AG09319 (cell line): ENCODE measurements at regions not wholly inside any gene's neighbourhood (a gene's known extent, or its start where the extent isn't known, plus 50 kb on each side); places are given as distances from the start of the nearest gene placed in this dataset.

Experiments
- DNase-seq: peaks from one replicate; pipeline ENCODE4 v3.0.0-alpha.2; 2010; ENCODE audit warnings: low read depth; ENCODE audit errors: extremely low read depth
- TF ChIP-seq, protein P1 (sequence below): IDR thresholded peaks from 2 replicates; pipeline ENCODE4 v1.5.1; 2011; ENCODE audit warnings: low read depth, mild to moderate bottlenecking, inconsistent platforms, low read length, moderate library complexity

DNA sequence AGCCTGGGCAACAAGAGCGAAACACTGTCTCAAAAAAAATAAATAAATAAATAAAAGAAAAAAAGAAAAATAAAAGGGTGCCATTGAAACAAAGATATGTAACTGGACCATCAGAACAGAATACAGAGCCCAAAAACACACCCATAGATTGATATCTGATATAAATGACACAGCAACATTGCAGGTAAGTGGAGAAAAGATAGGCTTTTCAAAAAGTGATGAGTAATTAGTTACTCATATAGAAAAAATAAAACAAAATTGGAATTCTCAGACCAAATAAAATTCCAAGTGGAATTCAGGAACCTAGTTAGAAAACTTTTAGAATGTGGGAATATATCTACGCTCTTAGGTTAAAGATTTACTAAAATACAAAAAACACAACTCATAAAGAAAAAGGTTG is 60.6 kb upstream of the CHD6 start:
- TF ChIP-seq, protein P1, sequence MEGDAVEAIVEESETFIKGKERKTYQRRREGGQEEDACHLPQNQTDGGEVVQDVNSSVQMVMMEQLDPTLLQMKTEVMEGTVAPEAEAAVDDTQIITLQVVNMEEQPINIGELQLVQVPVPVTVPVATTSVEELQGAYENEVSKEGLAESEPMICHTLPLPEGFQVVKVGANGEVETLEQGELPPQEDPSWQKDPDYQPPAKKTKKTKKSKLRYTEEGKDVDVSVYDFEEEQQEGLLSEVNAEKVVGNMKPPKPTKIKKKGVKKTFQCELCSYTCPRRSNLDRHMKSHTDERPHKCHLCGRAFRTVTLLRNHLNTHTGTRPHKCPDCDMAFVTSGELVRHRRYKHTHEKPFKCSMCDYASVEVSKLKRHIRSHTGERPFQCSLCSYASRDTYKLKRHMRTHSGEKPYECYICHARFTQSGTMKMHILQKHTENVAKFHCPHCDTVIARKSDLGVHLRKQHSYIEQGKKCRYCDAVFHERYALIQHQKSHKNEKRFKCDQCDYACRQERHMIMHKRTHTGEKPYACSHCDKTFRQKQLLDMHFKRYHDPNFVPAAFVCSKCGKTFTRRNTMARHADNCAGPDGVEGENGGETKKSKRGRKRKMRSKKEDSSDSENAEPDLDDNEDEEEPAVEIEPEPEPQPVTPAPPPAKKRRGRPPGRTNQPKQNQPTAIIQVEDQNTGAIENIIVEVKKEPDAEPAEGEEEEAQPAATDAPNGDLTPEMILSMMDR: no peak
- DNase-seq: no peak

DNA sequence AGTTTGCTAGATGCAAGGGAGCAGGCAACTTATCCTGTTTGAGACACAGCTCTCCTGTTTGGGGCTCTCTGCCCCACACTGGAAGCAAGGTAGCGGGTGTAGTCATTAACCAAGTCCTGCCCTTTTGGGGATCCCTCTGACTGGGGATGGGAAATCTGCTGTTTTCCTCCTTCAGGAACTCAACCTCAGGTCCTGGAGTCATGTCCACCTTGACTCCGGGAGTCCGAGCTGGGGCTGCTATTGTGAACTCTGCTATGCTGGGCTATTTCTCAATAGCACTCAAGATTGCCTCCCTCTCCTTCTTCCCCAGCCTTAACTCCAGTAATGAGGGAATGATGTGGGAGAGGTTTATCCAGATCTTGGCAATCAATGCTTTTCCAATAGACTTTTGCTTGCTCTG is 54.1 kb upstream of the CHD6 start:
- DNase-seq: no peak
- TF ChIP-seq, protein P1: no peak

DNA sequence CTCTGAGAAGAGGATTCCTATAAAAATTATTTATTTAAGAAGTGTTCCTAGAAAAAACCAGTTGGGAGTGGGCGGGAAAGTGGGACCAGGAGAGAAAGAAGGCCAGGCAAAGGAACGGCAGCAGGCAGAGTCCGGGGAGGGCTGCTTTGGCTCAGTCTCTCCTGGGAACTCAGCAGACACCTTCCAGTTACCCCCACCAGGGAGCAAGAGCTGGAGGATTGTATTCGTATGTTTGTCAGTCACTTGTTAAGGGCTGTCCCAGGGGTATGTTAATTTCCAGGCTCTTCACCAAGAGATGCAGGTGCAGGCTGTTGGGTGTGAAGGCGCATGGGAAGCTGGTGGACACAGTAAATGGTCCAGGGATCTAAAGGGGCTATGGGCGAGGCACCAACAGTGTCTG is 53.0 kb upstream of the CHD6 start:
- DNase-seq: no peak
- TF ChIP-seq, protein P1: no peak

DNA sequence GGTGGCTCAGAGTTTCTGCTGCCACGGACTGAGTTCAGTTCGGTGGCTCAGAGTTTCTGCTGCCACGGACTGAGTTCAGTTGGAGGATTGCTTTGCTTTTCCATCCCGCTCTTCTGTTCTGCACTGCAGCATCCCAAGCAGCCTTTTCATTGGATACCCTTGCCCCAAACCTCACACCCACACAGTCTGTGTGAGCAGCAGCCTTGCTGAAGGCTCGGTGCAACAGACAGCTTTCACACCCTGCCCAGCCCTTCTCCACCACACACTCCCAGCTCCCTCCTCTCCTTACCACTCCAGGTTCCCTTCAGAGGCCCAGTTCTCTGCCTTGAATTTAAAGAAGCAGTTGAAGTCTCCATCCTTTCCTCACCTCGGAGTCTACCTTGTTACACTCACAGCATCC is 52.5 kb upstream of the CHD6 start:
- DNase-seq: no peak
- TF ChIP-seq, protein P1: no peak

DNA sequence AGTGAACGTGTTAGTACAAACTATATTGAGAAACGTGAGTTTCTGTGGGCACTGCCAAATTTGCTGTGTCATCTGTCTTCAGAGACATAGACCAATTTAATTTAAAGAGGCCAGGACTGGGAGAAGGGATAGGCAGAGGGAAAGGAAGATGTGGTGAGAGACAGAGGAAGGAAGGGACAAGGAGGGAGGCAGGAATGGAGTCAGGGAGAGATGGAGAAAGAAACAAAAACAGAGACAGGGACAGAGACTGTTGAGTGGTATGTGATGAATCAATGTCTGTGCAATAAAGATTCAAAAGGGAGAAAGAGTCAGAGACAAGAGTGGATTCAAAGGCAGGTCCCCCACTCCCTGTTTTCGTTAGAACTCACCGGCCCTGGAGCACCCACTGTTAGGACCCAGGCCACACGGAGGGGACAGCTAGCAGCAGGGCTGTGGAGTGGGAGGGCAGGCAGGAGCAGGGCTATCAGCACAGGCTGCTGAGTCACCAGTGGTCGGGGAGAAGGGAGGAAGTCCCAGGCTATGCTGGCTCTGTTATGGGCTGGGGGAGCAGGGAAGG is 51.6 kb upstream of the CHD6 start:
- DNase-seq: no peak
- TF ChIP-seq, protein P1: no peak

DNA sequence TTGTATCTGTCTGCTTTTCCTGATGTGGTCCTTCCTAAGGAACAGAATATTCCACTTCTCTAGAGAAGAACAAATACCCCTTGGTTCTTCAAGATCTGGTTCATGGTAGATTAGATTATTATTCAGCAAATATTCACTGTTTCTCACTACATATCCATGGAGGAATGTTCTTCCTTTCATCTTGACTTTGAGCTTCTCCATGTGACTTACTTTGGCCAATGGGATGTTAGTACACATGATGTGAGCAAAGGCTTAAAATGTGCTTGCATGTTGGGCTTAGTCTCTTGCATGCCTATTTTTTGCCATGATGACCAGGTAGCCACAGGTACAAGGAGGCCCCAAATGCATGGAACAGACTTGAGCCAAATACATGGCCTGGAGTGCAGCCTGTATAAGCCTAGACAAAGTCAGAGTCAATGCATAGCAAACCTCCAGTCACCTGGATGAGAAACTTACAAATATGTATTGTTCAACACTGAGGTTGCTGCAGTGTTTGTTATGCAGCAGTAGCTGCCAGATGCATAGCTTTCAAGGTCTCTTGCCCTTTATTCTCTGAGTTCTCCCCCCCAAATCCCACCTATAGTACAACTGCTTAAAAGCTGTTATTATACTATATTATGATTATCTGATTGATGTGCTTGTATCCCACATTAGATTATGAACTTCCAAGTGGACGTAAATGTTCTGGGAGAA is 50.0 kb upstream of the CHD6 start:
- TF ChIP-seq, protein P1: no peak

More for the DNA sequence above, 50.0 kb upstream of the CHD6 start:
- DNase-seq: no peak
